GM06990 (cell line): ENCODE measurements at regions not wholly inside any gene's neighbourhood (a gene's known extent, or its start where the extent isn't known, plus 50 kb on each side); places are given as distances from the start of the nearest gene placed in this dataset.

Experiments
- DNase-seq: peaks from one replicate; pipeline ENCODE4 v3.0.0-alpha.2; 2011; ENCODE audit not compliant: insufficient read length; ENCODE audit errors: extremely low read depth
- H3K27me3 ChIP-seq: replicated peaks from 2 replicates; pipeline ENCODE4 v1.6.0; 2011; ENCODE audit warnings: low read length; ENCODE audit not compliant: control insufficient read depth, insufficient read depth
- H3K36me3 ChIP-seq: 2 replicates; pipeline ENCODE4 v1.5.1; 2011; ENCODE audit warnings: low read length; ENCODE audit not compliant: control insufficient read depth, insufficient read depth
- H3K4me3 ChIP-seq: replicated peaks from 2 replicates; pipeline ENCODE4 v1.5.1; 2011; ENCODE audit warnings: low read depth, mild to moderate bottlenecking, control low read depth, low read length
- TF ChIP-seq, protein P1 (sequence below): IDR thresholded peaks from 2 replicates; pipeline ENCODE4 v1.5.1; 2011; ENCODE audit warnings: low read length, control low read depth, mild to moderate bottlenecking, inconsistent platforms; ENCODE audit not compliant: insufficient read depth, poor library complexity, severe bottlenecking

DNA sequence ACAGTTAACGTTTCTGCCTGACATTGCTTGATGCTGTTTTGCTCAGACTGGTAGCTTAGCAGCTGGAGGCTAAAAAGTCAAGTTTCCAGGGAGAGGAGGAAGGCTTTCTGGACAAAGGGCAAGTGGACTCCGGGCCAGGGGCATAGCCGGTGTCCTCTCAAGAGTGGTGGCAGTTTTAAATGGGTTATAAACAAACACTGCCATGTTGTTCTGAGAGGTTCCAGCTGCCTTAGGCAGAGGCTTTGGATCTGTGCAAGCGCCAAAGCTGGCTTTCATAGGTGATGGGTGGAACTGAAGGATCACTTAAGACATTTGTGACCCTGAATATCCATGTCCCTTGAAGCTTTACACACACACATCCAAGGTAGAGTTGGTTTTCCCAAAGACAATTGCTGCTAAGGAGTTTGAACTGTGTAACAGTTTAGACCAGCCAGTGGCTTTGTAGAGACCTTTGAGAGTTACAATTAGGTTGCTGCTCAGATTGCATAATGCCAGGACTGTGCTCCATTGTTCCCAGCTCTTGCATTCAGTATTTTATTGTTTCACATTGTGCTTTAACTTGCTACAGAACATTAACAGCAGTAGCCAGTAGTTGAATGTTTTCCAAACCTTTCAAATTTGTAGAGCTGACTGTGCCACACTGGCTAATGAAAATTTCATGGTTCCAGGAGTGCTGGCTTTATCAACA lies 54.1 kb upstream of the AP1S2 start:
- TF ChIP-seq, protein P1, sequence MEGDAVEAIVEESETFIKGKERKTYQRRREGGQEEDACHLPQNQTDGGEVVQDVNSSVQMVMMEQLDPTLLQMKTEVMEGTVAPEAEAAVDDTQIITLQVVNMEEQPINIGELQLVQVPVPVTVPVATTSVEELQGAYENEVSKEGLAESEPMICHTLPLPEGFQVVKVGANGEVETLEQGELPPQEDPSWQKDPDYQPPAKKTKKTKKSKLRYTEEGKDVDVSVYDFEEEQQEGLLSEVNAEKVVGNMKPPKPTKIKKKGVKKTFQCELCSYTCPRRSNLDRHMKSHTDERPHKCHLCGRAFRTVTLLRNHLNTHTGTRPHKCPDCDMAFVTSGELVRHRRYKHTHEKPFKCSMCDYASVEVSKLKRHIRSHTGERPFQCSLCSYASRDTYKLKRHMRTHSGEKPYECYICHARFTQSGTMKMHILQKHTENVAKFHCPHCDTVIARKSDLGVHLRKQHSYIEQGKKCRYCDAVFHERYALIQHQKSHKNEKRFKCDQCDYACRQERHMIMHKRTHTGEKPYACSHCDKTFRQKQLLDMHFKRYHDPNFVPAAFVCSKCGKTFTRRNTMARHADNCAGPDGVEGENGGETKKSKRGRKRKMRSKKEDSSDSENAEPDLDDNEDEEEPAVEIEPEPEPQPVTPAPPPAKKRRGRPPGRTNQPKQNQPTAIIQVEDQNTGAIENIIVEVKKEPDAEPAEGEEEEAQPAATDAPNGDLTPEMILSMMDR: no peak
- DNase-seq: no peak
- H3K27me3 ChIP-seq: no peaks in the 10 kb centered on the region

DNA sequence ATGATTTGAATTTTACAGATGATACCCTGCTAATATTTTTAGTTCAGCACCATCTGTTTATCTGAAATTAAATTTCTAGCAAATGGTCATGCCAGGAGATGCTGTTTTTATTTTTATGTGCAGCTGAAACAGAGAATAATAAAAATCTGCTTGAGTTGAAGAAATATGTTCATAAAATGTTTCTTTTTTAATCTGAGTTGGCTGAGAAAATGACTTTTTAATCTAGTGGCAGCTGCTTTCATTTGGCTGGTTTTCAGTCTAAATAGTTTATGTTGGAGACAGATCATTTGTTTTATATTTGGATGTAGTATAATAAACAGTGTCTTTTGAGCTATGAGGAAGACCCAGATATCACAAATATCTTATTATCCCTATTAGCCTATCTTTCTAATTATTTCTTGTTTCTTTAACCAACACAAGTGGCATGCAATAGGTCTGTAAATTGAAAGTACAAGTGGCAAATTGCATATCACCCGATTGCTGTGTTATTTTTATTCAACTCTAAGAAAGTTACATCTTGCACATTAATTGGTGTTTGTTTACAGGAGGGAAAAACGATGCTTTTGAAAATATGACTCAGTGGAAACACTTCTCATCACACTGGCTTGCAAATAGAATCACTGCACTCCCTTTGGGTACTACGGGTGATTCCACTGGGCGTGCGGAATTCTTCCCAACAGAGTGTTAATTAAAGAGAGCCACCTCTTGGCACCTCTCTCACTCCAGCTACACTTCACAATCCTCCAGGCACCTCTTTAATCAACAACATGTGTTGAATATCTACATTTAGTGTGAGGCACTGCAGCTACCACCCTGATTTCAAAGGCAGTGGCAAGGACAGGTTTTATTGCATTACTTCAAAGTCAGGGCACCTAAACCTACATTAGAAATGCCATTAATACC lies 51.7 kb upstream of the AP1S2 start:
- TF ChIP-seq, protein P1: no peak
- Histone ChIP-seq H3K36me3 (no peaks in the 10 kb centered on the region), H3K4me3 (no peak overlapping the region), H3K27me3 (no peaks in the 10 kb centered on the region)
- DNase-seq: no peak

More for the DNA sequence above, 54.1 kb upstream of the AP1S2 start:
- no peak overlapping the region for H3K4me3 ChIP-seq
- H3K36me3 ChIP-seq: no peaks in the 10 kb centered on the region
